ENCODE measurements at regions not wholly inside any gene's neighbourhood (a gene's known extent, or its start where the extent isn't known, plus 50 kb on each side); places are given as distances from the start of the nearest gene placed in this dataset.
"Not testable (repeated sequence)": the region's sequence is repeated elsewhere in the genome, so short reads cannot be mapped to it uniquely, and the experiment has no call there.

DNA sequence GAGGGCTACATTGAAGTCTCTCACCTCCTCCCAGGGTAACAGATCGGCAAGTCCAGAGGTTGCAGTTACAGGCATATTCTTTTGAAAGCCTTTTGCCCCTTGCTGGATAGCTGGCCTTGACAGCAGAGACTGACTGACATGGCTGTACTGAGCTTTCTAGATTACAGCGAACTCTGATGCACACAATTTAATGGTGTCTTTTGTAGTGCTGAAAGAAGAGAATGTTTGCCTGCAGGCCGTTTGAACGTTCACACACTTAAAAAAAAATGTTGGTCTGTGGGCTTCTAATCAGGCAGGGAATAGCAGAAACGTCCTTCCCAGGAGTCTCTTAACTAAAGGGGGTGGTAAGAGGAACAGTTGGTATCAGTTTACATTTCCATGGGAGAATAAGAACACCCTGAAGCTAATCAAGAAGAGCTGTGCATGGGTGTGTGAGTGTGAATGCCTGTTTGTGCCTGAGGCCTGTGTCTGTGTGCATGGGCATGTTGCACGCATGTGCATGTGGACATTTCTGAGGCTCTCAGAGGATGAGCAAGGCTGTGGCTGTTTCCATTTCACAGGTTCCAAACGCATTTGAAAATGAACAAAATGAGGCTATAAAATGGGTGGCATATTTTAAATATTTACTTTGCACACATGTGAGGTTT, 213.9 kb upstream of the SSTR4 start:
- H3K27ac ChIP-seq (ENCODE audit: low read depth, low read length): no peak overlapping the region
- H3K27me3 ChIP-seq (ENCODE audit: control insufficient read depth, insufficient read depth, low read length): no peaks in the 10 kb centered on the region
- no peaks in the 10 kb centered on the region for H3K4me1 ChIP-seq (ENCODE audit: control insufficient read depth, insufficient read depth, low read length)
- H3K36me3 ChIP-seq (ENCODE audit: control insufficient read depth, insufficient read depth, low read length): no peaks in the 10 kb centered on the region
- no peaks in the 10 kb centered on the region for H3K9me3 ChIP-seq (ENCODE audit: control insufficient read depth, insufficient read depth, low read length)
- no peak overlapping the region for H3K4me3 ChIP-seq (ENCODE audit: low read depth, low read length)
- H3K9ac ChIP-seq (ENCODE audit: low read depth, low read length): no peak overlapping the region

DNA sequence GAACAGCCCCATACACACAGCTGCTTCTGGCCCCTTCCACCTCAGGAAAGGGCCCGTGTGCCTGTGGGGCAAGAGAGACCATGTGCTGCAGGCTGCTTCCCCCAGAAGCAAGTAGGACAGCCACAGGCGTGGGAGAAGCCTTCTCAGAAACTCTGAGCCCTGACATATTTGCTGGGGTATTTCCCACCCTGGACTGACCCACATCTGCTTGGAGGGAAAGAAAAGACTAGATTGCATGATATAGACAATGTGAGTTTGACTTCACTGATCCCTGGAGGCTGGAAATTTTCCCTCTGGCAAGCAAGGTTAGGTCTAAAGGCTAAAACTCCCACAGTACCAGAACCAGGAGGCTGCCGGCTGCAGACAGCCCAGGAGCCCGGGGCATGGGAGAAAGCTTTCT, 213.3 kb upstream of the SSTR4 start:
- Histone ChIP-seq H3K36me3 (ENCODE audit: control insufficient read depth, insufficient read depth, low read length) (no peaks in the 10 kb centered on the region), H3K4me3 (ENCODE audit: low read depth, low read length) (no peak overlapping the region), H3K9ac (ENCODE audit: low read depth, low read length) (no peak overlapping the region), H3K27me3 (ENCODE audit: control insufficient read depth, insufficient read depth, low read length) (no peaks in the 10 kb centered on the region), H3K9me3 (ENCODE audit: control insufficient read depth, insufficient read depth, low read length) (no peaks in the 10 kb centered on the region), H3K27ac (ENCODE audit: low read depth, low read length) (no peak overlapping the region), H3K4me1 (ENCODE audit: control insufficient read depth, insufficient read depth, low read length) (no peaks in the 10 kb centered on the region)

DNA sequence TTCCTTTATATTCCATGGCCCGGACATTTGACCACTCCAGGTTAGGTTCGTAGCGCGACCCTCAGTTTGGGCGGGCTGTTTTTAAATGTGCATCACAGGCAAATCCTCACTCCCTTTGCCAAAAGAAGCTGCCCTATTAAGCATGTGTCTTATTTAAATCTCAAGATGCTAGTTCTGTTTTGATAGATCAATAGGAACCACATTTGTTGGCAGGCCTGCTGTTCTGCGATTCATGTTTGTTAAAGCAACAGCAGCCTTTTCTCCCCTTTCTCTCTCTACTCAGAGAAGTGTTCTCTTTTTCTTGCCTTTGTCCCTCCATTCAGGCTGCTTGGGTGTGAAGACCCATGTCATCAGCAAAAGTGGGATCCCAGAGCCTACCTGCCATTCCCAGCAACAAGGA, 212.0 kb upstream of the SSTR4 start:
- H3K27ac ChIP-seq (ENCODE audit: low read depth, low read length): no peak overlapping the region
- H3K27me3 ChIP-seq (ENCODE audit: control insufficient read depth, insufficient read depth, low read length): no peaks in the 10 kb centered on the region
- H3K4me1 ChIP-seq (ENCODE audit: control insufficient read depth, insufficient read depth, low read length): no peaks in the 10 kb centered on the region
- H3K36me3 ChIP-seq (ENCODE audit: control insufficient read depth, insufficient read depth, low read length): no peaks in the 10 kb centered on the region
- H3K9me3 ChIP-seq (ENCODE audit: control insufficient read depth, insufficient read depth, low read length): no peaks in the 10 kb centered on the region
- no peak overlapping the region for H3K4me3 ChIP-seq (ENCODE audit: low read depth, low read length)
- no peak overlapping the region for H3K9ac ChIP-seq (ENCODE audit: low read depth, low read length)

DNA sequence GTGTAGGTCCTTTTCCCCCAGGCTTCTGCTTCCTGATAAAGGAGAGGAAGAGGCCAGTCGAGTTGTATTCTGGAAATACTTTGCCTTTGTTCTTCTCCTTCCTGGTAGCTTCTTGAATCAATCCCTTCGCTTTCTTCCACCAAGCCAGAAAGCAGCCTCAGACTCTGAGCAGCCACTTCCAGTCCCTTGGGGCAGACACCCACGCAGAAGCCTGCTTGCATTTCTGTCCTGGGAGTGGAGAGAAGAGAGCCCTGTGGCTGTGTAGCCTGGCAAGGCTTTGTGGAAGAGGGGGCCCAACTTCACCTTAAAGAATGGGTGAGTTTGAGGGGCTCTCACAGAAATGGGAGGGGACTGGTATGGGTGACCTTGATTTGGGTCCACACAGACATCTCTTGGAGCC, 211.0 kb upstream of the SSTR4 start:
- no peak overlapping the region for H3K27ac ChIP-seq (ENCODE audit: low read depth, low read length)
- no peak overlapping the region for H3K9ac ChIP-seq (ENCODE audit: low read depth, low read length)
- H3K4me1 ChIP-seq (ENCODE audit: control insufficient read depth, insufficient read depth, low read length): no peaks in the 10 kb centered on the region
- H3K36me3 ChIP-seq (ENCODE audit: control insufficient read depth, insufficient read depth, low read length): no peaks in the 10 kb centered on the region
- no peaks in the 10 kb centered on the region for H3K27me3 ChIP-seq (ENCODE audit: control insufficient read depth, insufficient read depth, low read length)
- H3K9me3 ChIP-seq (ENCODE audit: control insufficient read depth, insufficient read depth, low read length): no peaks in the 10 kb centered on the region
- H3K4me3 ChIP-seq (ENCODE audit: low read depth, low read length): no peak overlapping the region

DNA sequence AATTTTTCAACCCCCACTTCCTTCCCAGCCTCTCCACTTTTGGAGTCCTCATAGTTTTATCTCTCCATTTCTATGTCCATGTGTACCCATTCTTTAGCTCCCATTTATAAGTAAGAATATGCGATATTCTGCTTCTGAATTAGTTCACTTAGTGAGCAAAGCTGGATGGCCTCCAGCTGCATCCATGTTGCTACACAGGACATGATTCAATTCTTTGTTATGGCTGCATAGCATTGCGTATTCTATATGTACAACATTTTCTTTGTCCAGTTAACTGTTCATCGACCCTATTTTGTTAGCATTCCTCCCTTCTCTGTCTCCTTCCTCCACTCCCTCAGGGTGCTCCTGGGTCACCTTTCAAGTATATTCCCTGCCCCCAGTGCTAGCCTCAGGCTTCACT, 210.0 kb upstream of the SSTR4 start:
- Histone ChIP-seq H3K9me3 (ENCODE audit: control insufficient read depth, insufficient read depth, low read length) (no peaks in the 10 kb centered on the region), H3K36me3 (ENCODE audit: control insufficient read depth, insufficient read depth, low read length) (no peaks in the 10 kb centered on the region), H3K27me3 (ENCODE audit: control insufficient read depth, insufficient read depth, low read length) (no peaks in the 10 kb centered on the region), H3K27ac (ENCODE audit: low read depth, low read length) (no peak overlapping the region), H3K4me1 (ENCODE audit: control insufficient read depth, insufficient read depth, low read length) (no peaks in the 10 kb centered on the region), H3K4me3 (ENCODE audit: low read depth, low read length) (no peak overlapping the region), H3K9ac (ENCODE audit: low read depth, low read length) (no peak overlapping the region)

DNA sequence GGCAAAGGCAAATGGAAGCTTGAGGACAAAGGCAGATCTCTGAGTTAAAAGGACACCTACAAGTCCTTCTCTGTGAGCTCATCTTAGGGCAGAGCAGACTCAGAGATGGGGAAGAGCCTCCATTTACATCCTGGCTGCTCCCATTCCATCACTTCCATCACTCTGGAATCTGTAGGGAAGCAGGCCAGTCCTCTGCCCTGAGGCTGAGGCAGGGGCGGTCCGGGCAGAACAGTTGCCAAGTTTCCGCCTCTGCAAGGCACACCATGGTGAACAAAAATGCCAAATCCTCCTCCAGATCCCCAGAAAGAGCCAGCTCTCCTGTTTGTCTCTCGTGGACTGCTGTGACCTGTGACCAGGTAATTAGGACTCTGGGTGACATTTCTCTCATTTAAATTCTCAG, 209.6 kb upstream of the SSTR4 start:
- Histone ChIP-seq H3K36me3 (ENCODE audit: control insufficient read depth, insufficient read depth, low read length) (no peaks in the 10 kb centered on the region), H3K27me3 (ENCODE audit: control insufficient read depth, insufficient read depth, low read length) (no peaks in the 10 kb centered on the region), H3K4me3 (ENCODE audit: low read depth, low read length) (no peak overlapping the region), H3K9ac (ENCODE audit: low read depth, low read length) (no peak overlapping the region), H3K4me1 (ENCODE audit: control insufficient read depth, insufficient read depth, low read length) (no peaks in the 10 kb centered on the region), H3K9me3 (ENCODE audit: control insufficient read depth, insufficient read depth, low read length) (no peaks in the 10 kb centered on the region), H3K27ac (ENCODE audit: low read depth, low read length) (no peak overlapping the region)

DNA sequence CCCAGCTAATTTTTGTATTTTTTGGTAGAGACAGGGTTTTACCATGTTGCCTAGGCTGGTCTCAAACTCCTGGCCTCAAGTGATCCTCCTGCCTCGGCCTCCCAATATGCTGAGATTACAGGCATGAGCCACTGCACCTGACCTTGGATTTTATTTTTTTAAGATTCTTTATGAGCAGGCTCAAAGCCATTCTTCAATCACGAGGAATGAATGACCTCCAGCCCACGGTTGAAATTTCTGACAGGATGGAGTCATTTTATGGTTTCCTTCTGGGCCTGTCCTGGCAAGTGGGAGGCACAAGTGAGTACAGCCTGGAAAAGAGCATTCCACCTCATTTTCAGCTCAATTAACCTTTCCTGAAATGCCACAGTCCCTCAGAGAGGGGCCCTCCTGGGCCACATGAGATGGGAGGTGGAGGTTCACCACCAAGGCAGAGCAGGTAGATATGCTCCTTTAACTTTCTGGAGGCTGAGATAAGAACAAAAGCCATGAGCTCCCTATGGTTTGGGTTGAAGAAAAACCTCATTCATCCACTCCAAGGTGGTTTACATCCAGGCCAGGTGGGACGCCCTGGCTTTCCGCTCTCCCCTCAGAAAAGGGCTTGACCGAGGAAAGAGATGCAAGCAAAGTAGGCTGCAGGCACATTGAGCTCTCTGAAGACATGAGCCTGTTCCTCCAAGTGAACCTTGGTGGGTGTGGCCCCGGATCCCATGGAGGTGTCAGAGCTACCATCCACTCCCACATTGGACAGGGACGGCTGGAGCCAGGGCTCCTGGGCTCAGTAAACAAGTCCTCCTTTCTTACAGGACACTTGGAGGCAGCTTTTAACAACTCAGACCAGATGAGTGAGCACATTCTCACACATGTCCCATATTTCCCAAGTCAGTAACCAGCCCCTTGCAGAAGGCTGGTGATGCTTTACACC, 208.5 kb upstream of the SSTR4 start:
- no peaks in the 10 kb centered on the region for H3K4me1 ChIP-seq (ENCODE audit: control insufficient read depth, insufficient read depth, low read length)
- no peak overlapping the region for H3K4me3 ChIP-seq (ENCODE audit: low read depth, low read length)
- H3K36me3 ChIP-seq (ENCODE audit: control insufficient read depth, insufficient read depth, low read length): no peaks in the 10 kb centered on the region
- no peak overlapping the region for H3K27ac ChIP-seq (ENCODE audit: low read depth, low read length)
- H3K27me3 ChIP-seq (ENCODE audit: control insufficient read depth, insufficient read depth, low read length): no peaks in the 10 kb centered on the region
- no peak overlapping the region for H3K9ac ChIP-seq (ENCODE audit: low read depth, low read length)
- H3K9me3 ChIP-seq (ENCODE audit: control insufficient read depth, insufficient read depth, low read length): no peaks in the 10 kb centered on the region

DNA sequence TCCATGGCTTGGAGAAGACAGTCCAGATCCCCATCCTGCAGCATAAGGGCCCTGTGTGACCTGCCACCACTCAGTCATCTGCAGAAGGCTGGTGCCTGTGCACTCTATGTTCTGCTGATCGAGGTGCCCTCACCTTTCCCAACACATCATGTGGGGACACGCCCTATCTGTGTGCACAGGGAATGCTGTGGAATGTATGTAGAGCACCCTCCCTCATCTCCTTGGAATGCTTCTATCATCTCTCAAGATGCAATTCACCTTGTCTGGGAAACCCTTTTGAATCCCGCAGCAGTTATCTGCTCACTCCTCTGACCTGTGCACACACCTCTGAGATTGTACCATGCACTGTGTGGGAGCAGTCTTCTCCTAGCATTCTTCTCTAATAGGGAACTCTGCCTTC, 207.2 kb upstream of the SSTR4 start:
- no peaks in the 10 kb centered on the region for H3K36me3 ChIP-seq (ENCODE audit: control insufficient read depth, insufficient read depth, low read length)
- H3K27me3 ChIP-seq (ENCODE audit: control insufficient read depth, insufficient read depth, low read length): no peaks in the 10 kb centered on the region
- no peaks in the 10 kb centered on the region for H3K4me1 ChIP-seq (ENCODE audit: control insufficient read depth, insufficient read depth, low read length)
- H3K9me3 ChIP-seq (ENCODE audit: control insufficient read depth, insufficient read depth, low read length): no peaks in the 10 kb centered on the region
- H3K4me3 ChIP-seq (ENCODE audit: low read depth, low read length): no peak overlapping the region
- no peak overlapping the region for H3K27ac ChIP-seq (ENCODE audit: low read depth, low read length)
- no peak overlapping the region for H3K9ac ChIP-seq (ENCODE audit: low read depth, low read length)

DNA sequence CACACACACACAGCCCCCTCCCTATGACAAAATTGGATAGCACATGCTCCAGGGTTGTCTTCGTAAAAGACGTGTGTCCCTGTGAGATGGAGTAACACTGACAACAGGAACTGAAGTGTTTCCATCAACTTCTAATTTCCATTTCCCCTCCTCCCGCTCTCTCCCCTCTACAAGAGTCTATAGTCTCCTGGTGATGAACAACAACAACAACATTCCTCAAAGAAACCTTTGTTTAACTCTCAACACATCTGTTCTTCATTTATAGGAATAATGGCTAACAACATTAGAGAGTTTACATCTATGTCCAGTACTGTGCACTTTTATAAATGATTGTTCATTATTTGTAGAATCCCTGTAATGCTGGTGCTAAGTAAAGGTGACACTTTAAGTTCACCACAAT, 205.8 kb upstream of the SSTR4 start:
- H3K27me3 ChIP-seq (ENCODE audit: control insufficient read depth, insufficient read depth, low read length): no peaks in the 10 kb centered on the region
- H3K9me3 ChIP-seq (ENCODE audit: control insufficient read depth, insufficient read depth, low read length): no peaks in the 10 kb centered on the region
- H3K36me3 ChIP-seq (ENCODE audit: control insufficient read depth, insufficient read depth, low read length): no peaks in the 10 kb centered on the region
- no peak overlapping the region for H3K9ac ChIP-seq (ENCODE audit: low read depth, low read length)
- H3K4me3 ChIP-seq (ENCODE audit: low read depth, low read length): no peak overlapping the region
- no peaks in the 10 kb centered on the region for H3K4me1 ChIP-seq (ENCODE audit: control insufficient read depth, insufficient read depth, low read length)
- no peak overlapping the region for H3K27ac ChIP-seq (ENCODE audit: low read depth, low read length)

DNA sequence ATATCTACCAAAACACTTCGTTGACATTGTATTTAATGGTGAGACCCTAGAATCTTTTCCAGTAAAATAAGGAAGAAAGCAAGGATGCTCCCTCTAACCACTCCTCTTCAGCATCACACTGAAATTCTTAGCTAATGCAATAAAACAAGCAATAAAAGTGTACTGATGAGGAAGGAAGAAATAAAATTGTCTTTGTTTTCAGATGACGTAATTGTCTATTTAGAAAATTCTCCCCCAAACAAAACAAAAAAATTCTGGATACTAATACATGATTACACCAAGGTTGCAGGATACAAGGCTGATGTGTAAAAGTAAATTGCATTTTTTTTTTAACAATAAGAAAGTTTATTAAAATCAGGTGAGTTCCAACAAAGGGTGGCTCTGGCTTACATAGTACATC, 205.0 kb upstream of the SSTR4 start:
- Histone ChIP-seq H3K9me3 (ENCODE audit: control insufficient read depth, insufficient read depth, low read length) (no peaks in the 10 kb centered on the region), H3K27ac (ENCODE audit: low read depth, low read length) (no peak overlapping the region), H3K27me3 (ENCODE audit: control insufficient read depth, insufficient read depth, low read length) (no peaks in the 10 kb centered on the region), H3K9ac (ENCODE audit: low read depth, low read length) (no peak overlapping the region), H3K4me3 (ENCODE audit: low read depth, low read length) (no peak overlapping the region), H3K36me3 (ENCODE audit: control insufficient read depth, insufficient read depth, low read length) (no peaks in the 10 kb centered on the region), H3K4me1 (ENCODE audit: control insufficient read depth, insufficient read depth, low read length) (no peaks in the 10 kb centered on the region)

DNA sequence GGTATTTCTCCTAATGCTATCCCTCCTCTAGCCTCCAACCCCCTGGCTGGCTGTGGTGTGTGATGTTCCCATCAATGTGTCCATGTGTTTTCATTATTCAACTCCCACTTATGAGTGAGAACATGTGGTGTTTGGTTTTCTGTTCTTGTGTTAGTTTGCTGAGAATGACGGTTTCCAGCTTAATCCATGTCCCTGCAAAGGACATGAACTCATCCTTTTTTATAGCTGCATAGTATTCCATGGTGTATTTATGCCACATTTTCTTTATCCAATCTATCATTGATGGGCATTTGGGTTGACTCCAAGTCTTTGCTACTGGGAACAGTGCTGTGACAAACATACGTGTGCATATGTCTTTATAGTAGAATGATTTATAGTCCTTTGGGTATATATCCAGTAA, 204.4 kb upstream of the SSTR4 start:
- H3K9me3 ChIP-seq (ENCODE audit: control insufficient read depth, insufficient read depth, low read length); H3K36me3 ChIP-seq (ENCODE audit: control insufficient read depth, insufficient read depth, low read length); H3K27ac ChIP-seq (ENCODE audit: low read depth, low read length); H3K27me3 ChIP-seq (ENCODE audit: control insufficient read depth, insufficient read depth, low read length); H3K4me3 ChIP-seq (ENCODE audit: low read depth, low read length); H3K4me1 ChIP-seq (ENCODE audit: control insufficient read depth, insufficient read depth, low read length); H3K9ac ChIP-seq (ENCODE audit: low read depth, low read length): not testable (repeated sequence)

All from HUES48 (cell line).